ENCODE measurements at regions not wholly inside any gene's neighbourhood (a gene's known extent, or its start where the extent isn't known, plus 50 kb on each side); places are given as distances from the start of the nearest gene placed in this dataset.
"Not testable (repeated sequence)": the region's sequence is repeated elsewhere in the genome, so short reads cannot be mapped to it uniquely, and the experiment has no call there.

- DNase-seq (ENCODE audit: low spot score): no peak
These were observed 285.3 kb upstream of the KLF14 start for GRCh38 chr7:131019351-131019750.

GRCh38 chr7:131020759-131021261 is 286.8 kb upstream of the KLF14 start:
- DNase-seq (ENCODE audit: low spot score): no peak

- DNase-seq (ENCODE audit: low spot score): no peak
These were observed 287.5 kb upstream of the KLF14 start for GRCh38 chr7:131021460-131021859.

GRCh38 chr7:131021902-131022301 is 287.9 kb upstream of the KLF14 start:
- no peak for DNase-seq (ENCODE audit: low spot score)

- no peak for DNase-seq (ENCODE audit: low spot score)
These were observed 292.4 kb upstream of the KLF14 start for GRCh38 chr7:131026297-131027000.

GRCh38 chr7:131027287-131027773 is 293.3 kb upstream of the KLF14 start:
- no peak for DNase-seq (ENCODE audit: low spot score)

GRCh38 chr7:131028295-131028694 is 294.3 kb upstream of the KLF14 start:
- DNase-seq (ENCODE audit: low spot score): no peak

GRCh38 chr7:131029002-131029401 is 295.0 kb upstream of the KLF14 start:
- no peak for DNase-seq (ENCODE audit: low spot score)

- no peak for DNase-seq (ENCODE audit: low spot score)
These were observed 296.4 kb upstream of the MKLN1 start for GRCh38 chr7:131031099-131031868.

- no peak for DNase-seq (ENCODE audit: low spot score)
These were observed 294.9 kb upstream of the MKLN1 start for GRCh38 chr7:131032786-131033185.

GRCh38 chr7:131034166-131034881 is 293.4 kb upstream of the MKLN1 start:
- no peak for DNase-seq (ENCODE audit: low spot score)

GRCh38 chr7:131035088-131035770 is 292.4 kb upstream of the MKLN1 start:
- DNase-seq (ENCODE audit: low spot score): no peak

- no peak for DNase-seq (ENCODE audit: low spot score)
These were observed 289.5 kb upstream of the MKLN1 start for GRCh38 chr7:131038153-131038552.

- no peak for DNase-seq (ENCODE audit: low spot score)
These were observed 288.3 kb upstream of the MKLN1 start for GRCh38 chr7:131039355-131039762.

GRCh38 chr7:131039836-131040235 is 287.8 kb upstream of the MKLN1 start:
- DNase-seq (ENCODE audit: low spot score): no peak

GRCh38 chr7:131040467-131040932 is 287.2 kb upstream of the MKLN1 start:
- DNase-seq (ENCODE audit: low spot score): no peak

- DNase-seq (ENCODE audit: low spot score): not testable (repeated sequence)
These were observed 286.5 kb upstream of the MKLN1 start for GRCh38 chr7:131041012-131041695.

GRCh38 chr7:131042269-131043160 is 285.2 kb upstream of the MKLN1 start:
- DNase-seq (ENCODE audit: low spot score): no peak

- no peak for DNase-seq (ENCODE audit: low spot score)
These were observed 282.1 kb upstream of the MKLN1 start for GRCh38 chr7:131045526-131045925.

- DNase-seq (ENCODE audit: low spot score): no peak
These were observed 281.4 kb upstream of the MKLN1 start for GRCh38 chr7:131046246-131046645.
